ENCODE measurements at regions not wholly inside any gene's neighbourhood (a gene's known extent, or its start where the extent isn't known, plus 50 kb on each side); places are given as distances from the start of the nearest gene placed in this dataset.

- ChIA-PET CTCF (no interaction called here), POLR2A (no interaction called here)
- no peaks in the 10 kb centered on the region for H3K36me3 ChIP-seq (ENCODE audit: insufficient read depth, low read length)
- no peaks in the 10 kb centered on the region for H3K4me1 ChIP-seq (ENCODE audit: insufficient read depth, low read length)
- H3K27me3 ChIP-seq (ENCODE audit: control insufficient read depth in 1 of 2, insufficient read depth in 2 of 2, low read length in 2 of 2): no peaks in the 10 kb centered on the region
- intact Hi-C loops (cut with DNase I, micrococcal nuclease): no loop called here
- Mint-ChIP-seq H3K4me1 (ENCODE audit: low read depth) (no peaks in the 10 kb centered on the region), H3K27ac (no peak overlapping the region), H3K4me3 (no peak overlapping the region), H3K27me3 (peaks cover 4% of the 10 kb centered on the region), H3K9me3 (no peaks in the 10 kb centered on the region), H3K36me3 (ENCODE audit: low read depth) (no peaks in the 10 kb centered on the region)
- H3K27ac ChIP-seq (ENCODE audit: low read depth in 1 of 2, low read length in 2 of 2): no peak overlapping the region
- peak in 1 of 14 experiments; percentile 26 for DNase-seq
- no peak for ATAC-seq (ENCODE audit: poor library complexity)
- peaks cover 0 to 32% of the 10 kb centered on the region in 2 experiments for H3K9me3 ChIP-seq (ENCODE audit: control insufficient read depth in 1 of 2, insufficient read depth in 1 of 2, low read length in 2 of 2)
- no peak for TF ChIP-seq CTCF (IDR thresholded peaks at IDR 0.05)
- H3K4me3 ChIP-seq (ENCODE audit: low read length): no peak overlapping the region
These were observed 205.9 kb upstream of the PPP2R2D start for GRCh38 chr10:131694781-131695495.

- Histone ChIP-seq H3K4me1 (ENCODE audit: insufficient read depth, low read length) (no peaks in the 10 kb centered on the region), H3K27me3 (ENCODE audit: control insufficient read depth in 1 of 2, insufficient read depth in 2 of 2, low read length in 2 of 2) (no peaks in the 10 kb centered on the region), H3K27ac (ENCODE audit: low read depth in 1 of 2, low read length in 2 of 2) (no peak overlapping the region), H3K36me3 (ENCODE audit: insufficient read depth, low read length) (no peaks in the 10 kb centered on the region), H3K4me3 (ENCODE audit: low read length) (no peak overlapping the region), H3K9me3 (ENCODE audit: control insufficient read depth in 1 of 2, insufficient read depth in 1 of 2, low read length in 2 of 2) (peaks cover 0 to 30% of the 10 kb centered on the region in 2 experiments)
- Mint-ChIP-seq H3K36me3 (ENCODE audit: low read depth) (no peaks in the 10 kb centered on the region), H3K4me3 (no peak overlapping the region), H3K4me1 (ENCODE audit: low read depth) (no peaks in the 10 kb centered on the region), H3K27me3 (peaks cover 4% of the 10 kb centered on the region), H3K27ac (no peak overlapping the region), H3K9me3 (no peaks in the 10 kb centered on the region)
- DNase-seq: peak in 1 of 14 experiments; percentile 21
- no peak for ATAC-seq (ENCODE audit: poor library complexity)
- ChIA-PET POLR2A (no interaction called here), CTCF (no interaction called here)
- TF ChIP-seq CTCF (IDR thresholded peaks at IDR 0.05): no peak
- intact Hi-C loops (cut with DNase I, micrococcal nuclease): no loop called here
These were observed 205.2 kb upstream of the PPP2R2D start for GRCh38 chr10:131695496-131696165.

- CTCF ChIA-PET: no interaction called here
- H3K27ac Mint-ChIP-seq: no peak overlapping the region
- no peak overlapping the region for H3K4me3 Mint-ChIP-seq
- intact Hi-C loops (cut with DNase I, micrococcal nuclease): no loop called here
- H3K4me1 Mint-ChIP-seq (ENCODE audit: low read depth): no peaks in the 10 kb centered on the region
- H3K27me3 Mint-ChIP-seq: no peaks in the 10 kb centered on the region
- ATAC-seq (ENCODE audit: poor library complexity) (no peak), DNase-seq (peak in 1 of 14 experiments; percentile 6)
- POLR2A ChIA-PET: no interaction called here
- no peak overlapping the region for H3K4me3 ChIP-seq (ENCODE audit: low read length)
- H3K9me3 ChIP-seq (ENCODE audit: control insufficient read depth in 1 of 2, insufficient read depth in 1 of 2, low read length in 2 of 2): peaks cover 0 to 20% of the 10 kb centered on the region in 2 experiments
- H3K27me3 ChIP-seq (ENCODE audit: control insufficient read depth in 1 of 2, insufficient read depth in 2 of 2, low read length in 2 of 2): peaks cover 0 to 2% of the 10 kb centered on the region in 2 experiments
- H3K27ac ChIP-seq (ENCODE audit: low read depth in 1 of 2, low read length in 2 of 2): no peak overlapping the region
- no peaks in the 10 kb centered on the region for H3K4me1 ChIP-seq (ENCODE audit: insufficient read depth, low read length)
- no peaks in the 10 kb centered on the region for H3K9me3 Mint-ChIP-seq
- no peaks in the 10 kb centered on the region for H3K36me3 ChIP-seq (ENCODE audit: insufficient read depth, low read length)
- no peak for TF ChIP-seq CTCF (IDR thresholded peaks at IDR 0.05)
- H3K36me3 Mint-ChIP-seq (ENCODE audit: low read depth): no peaks in the 10 kb centered on the region
These were observed 203.2 kb upstream of the PPP2R2D start for GRCh38 chr10:131697476-131698128.
